Psoas muscle (tissue), 7 donors: ENCODE measurements at regions not wholly inside any gene's neighbourhood (a gene's known extent, or its start where the extent isn't known, plus 50 kb on each side); places are given as distances from the start of the nearest gene placed in this dataset.
"Not testable (repeated sequence)": the region's sequence is repeated elsewhere in the genome, so short reads cannot be mapped to it uniquely, and the experiment has no call there.

Experiments used
- ATAC-seq, 4 donors: fragments of 200-7000 bp; cut with Tn5 transposase; one replicate each; pipeline ENCODE4 v1.9.1; 2020; ENCODE audit warnings: moderate library complexity in 3 of 4, mild to moderate bottlenecking in 2 of 4
- DNase-seq, 2 donors: peaks; one replicate each; pipeline ENCODE4 v3.0.0-alpha.2; 2020
- H3K27ac ChIP-seq: fragments of 200-600 bp; one replicate; pipeline ENCODE4 v1.8.0; 2022
- H3K27me3 ChIP-seq, 3 donors: fragments of 200-600 bp in 1 of 3; one replicate each; pipeline versions ENCODE4 v1.6.1 to v1.8.0; 2013 to 2022; ENCODE audit warnings: low read length in 2 of 3, mild to moderate bottlenecking in 2 of 3, moderate library complexity in 1 of 3; ENCODE audit not compliant: insufficient read depth in 3 of 3
- H3K36me3 ChIP-seq, 2 donors: fragments of 200-600 bp in 1 of 2; one replicate each; pipeline versions ENCODE4 v1.6.1 to v1.8.0; 2013 to 2022; ENCODE audit warnings: low read depth in 1 of 2, mild to moderate bottlenecking in 1 of 2, moderate library complexity in 1 of 2; ENCODE audit not compliant: insufficient read depth in 1 of 2
- H3K4me1 ChIP-seq: fragments of 200-600 bp; one replicate; pipeline ENCODE4 v1.8.0; 2022
- H3K4me3 ChIP-seq: fragments of 200-600 bp; one replicate; pipeline ENCODE4 v1.8.0; 2022; ENCODE audit warnings: mild to moderate bottlenecking
- H3K9me3 ChIP-seq: fragments of 200-600 bp; one replicate; pipeline ENCODE4 v1.8.0; 2022
- CTCF ChIP-seq: fragments of 200-600 bp; IDR thresholded peaks from one replicate; pipeline ENCODE4 v1.8.0; 2022; ENCODE audit warnings: antibody characterized with exemption
- WGBS, 3 donors: extraction: QIAGEN DNeasy Blood & Tissue Kit; methylation state at CpG; one replicate each; pipeline versions ENCODE4 v1.1.6 to v1.1.7; 2013; 5-methylcytosine and 5-hydroxymethylcytosine counted together
- intact Hi-C, 2 donors: fragments of 100-400 bp; cut with DNase I; formaldehyde crosslinking; loops; one replicate each; pipeline versions ENCODE4 v1.11.0 to v1.14.2; 2022
- donor health status: healthy with polysubstance abuse.
- donor health status: DM: no; HTN: no; CAD: no; lungs with moderate emphysema.
- donor health status: Bipolar disorder and iron deficiency.
- donor health status: healthy.
- donor health status: DM: yes; HTN: yes; CAD: no.
- donor health status: DM: no; HTN: no; CAD: no.
- donor health status: DM: yes; HTN: yes; CAD: no.

- no peak for TF ChIP-seq CTCF
- WGBS, 3 donors: 61 to 69% (median 62%) methylated on average over 7 of the region's 7 CpGs
- ATAC-seq: no peak
These were observed 85.6 kb downstream of the RAP2B start for GRCh38 chr3:153247331-153248330.

GRCh38 chr3:153248835-153249234, 86.8 kb downstream of the RAP2B start:
- WGBS, 3 donors: 94 to 95% (median 95%) methylated on average over 6 of the region's 6 CpGs
- not testable (repeated sequence) for H3K27ac ChIP-seq

More at GRCh38 chr3:153247331-153248330, 85.6 kb downstream of the RAP2B start:
- Histone ChIP-seq H3K27ac (peak overlapping the region; percentile 50), H3K4me3 (no peak overlapping the region), H3K9me3 (no peaks in the 10 kb centered on the region), H3K27me3 (peaks cover 0 to 2% (median 0%) of the 10 kb centered on the region in 3 donors), H3K4me1 (no peaks in the 10 kb centered on the region), H3K36me3 (no peaks in the 10 kb centered on the region)
- no peak for DNase-seq
- intact Hi-C loops: no loop called here

GRCh38 chr3:153249906-153250305, 87.9 kb downstream of the RAP2B start:
- H3K27me3 ChIP-seq: peaks cover 0 to 4% (median 0%) of the 10 kb centered on the region in 3 donors
- no peak overlapping the region for H3K4me3 ChIP-seq
- H3K9me3 ChIP-seq: no peaks in the 10 kb centered on the region
- no peak overlapping the region for H3K27ac ChIP-seq
- DNase-seq (no peak), ATAC-seq (no peak)
- 62 to 84% (median 63%) methylated on average over 2 of the region's 2 CpGs for WGBS, 3 donors
- no peaks in the 10 kb centered on the region for H3K4me1 ChIP-seq
- no peak for TF ChIP-seq CTCF
- H3K36me3 ChIP-seq: no peaks in the 10 kb centered on the region
- intact Hi-C loops: no loop called here

More at GRCh38 chr3:153248835-153249234, 86.8 kb downstream of the RAP2B start:
- intact Hi-C loops, H3K9me3 ChIP-seq, H3K27me3 ChIP-seq, H3K36me3 ChIP-seq, H3K4me1 ChIP-seq, H3K4me3 ChIP-seq, ATAC-seq, DNase-seq: not testable (repeated sequence)

- DNase-seq (no peak), ATAC-seq (no peak)
- 63 to 70% (median 68%) methylated on average over 2 of the region's 2 CpGs for WGBS, 3 donors
These were observed 88.4 kb downstream of the RAP2B start for GRCh38 chr3:153250446-153250845.

More at GRCh38 chr3:153250446-153250845, 88.4 kb downstream of the RAP2B start:
- H3K36me3 ChIP-seq: no peaks in the 10 kb centered on the region
- no peak for TF ChIP-seq CTCF
- H3K27ac ChIP-seq: no peak overlapping the region
- no peaks in the 10 kb centered on the region for H3K9me3 ChIP-seq
- H3K4me3 ChIP-seq: no peak overlapping the region
- H3K4me1 ChIP-seq: no peaks in the 10 kb centered on the region
- intact Hi-C loops: no loop called here
- H3K27me3 ChIP-seq: peaks cover 0 to 4% (median 0%) of the 10 kb centered on the region in 3 donors
